ENCODE measurements at regions not wholly inside any gene's neighbourhood (a gene's known extent, or its start where the extent isn't known, plus 50 kb on each side); places are given as distances from the start of the nearest gene placed in this dataset.
"Not testable (repeated sequence)": the region's sequence is repeated elsewhere in the genome, so short reads cannot be mapped to it uniquely, and the experiment has no call there.

DNA sequence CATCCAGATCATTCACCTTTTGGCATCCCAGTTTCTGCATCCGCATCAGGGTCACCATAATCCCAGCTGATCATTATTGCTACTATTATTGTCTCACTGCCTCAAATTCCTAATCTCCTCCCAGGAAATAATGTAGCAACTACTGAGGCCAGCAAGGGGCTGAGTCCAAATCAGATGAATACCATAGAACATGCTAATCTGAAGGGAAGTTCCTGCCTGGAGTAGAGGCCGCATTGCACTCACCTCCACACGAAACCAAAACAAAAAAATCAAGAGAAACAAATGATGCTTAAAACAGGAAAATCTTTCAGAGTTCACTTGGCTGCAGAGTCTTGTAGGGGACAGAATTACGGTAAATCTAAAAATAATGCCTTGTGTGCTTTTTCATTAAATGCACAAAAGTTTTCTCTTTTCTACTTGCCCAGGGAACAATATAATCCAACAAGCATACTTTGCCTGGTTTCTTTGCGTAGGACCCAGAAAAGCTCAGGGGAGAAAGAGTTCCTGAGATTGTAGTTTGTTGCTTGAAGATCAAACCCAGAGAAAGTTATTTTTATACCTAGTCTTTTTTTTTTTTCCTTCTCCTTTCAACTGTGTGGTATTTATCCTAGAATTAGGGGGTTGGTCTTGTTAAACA lies 87.7 kb upstream of the KLF4 start:
- H3K27me3 ChIP-seq (ENCODE audit: control insufficient read depth, insufficient read depth, low read length) = no peaks in the 10 kb centered on the region
- no peak for DNase-seq
- H3K36me3 ChIP-seq (replicated peaks; ENCODE audit: control insufficient read depth, insufficient read depth, low read length) = no peaks in the 10 kb centered on the region
- H3K4me3 ChIP-seq (ENCODE audit: insufficient read depth, low read depth, low read length) = no peak overlapping the region

- no peaks in the 10 kb centered on the region for H3K27me3 ChIP-seq (ENCODE audit: control insufficient read depth, insufficient read depth, low read length)
- H3K4me3 ChIP-seq (ENCODE audit: insufficient read depth, low read depth, low read length) = no peak overlapping the region
- no peaks in the 10 kb centered on the region for H3K36me3 ChIP-seq (replicated peaks; ENCODE audit: control insufficient read depth, insufficient read depth, low read length)
- no peak for DNase-seq
Measured at GRCh38 chr9:107571148-107571547, 81.6 kb upstream of the KLF4 start.

- no peaks in the 10 kb centered on the region for H3K27me3 ChIP-seq (ENCODE audit: control insufficient read depth, insufficient read depth, low read length)
- H3K4me3 ChIP-seq (ENCODE audit: insufficient read depth, low read depth, low read length) = no peak overlapping the region
- no peaks in the 10 kb centered on the region for H3K36me3 ChIP-seq (replicated peaks; ENCODE audit: control insufficient read depth, insufficient read depth, low read length)
- DNase-seq = no peak
Measured at GRCh38 chr9:107569174-107569573, 79.6 kb upstream of the KLF4 start.

DNA sequence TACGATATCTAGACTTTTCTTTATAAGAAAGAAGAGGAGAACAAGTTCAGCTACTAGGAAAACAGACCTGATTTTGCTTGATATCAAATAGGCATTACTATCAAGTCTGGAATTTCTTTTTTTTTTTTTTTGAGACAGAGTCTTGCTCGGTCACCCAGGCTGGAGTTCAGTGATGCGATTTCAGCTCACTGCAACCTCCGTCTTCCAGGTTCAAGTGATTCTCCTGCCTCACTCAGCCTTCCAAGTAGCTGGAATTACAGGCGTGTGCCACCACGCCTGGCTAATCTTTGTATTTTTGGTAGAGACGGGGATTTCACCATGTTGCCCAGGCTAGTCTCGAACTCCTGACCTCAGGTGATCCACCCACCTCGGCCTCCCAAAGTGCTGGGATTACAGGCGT lies 78.8 kb upstream of the KLF4 start:
- H3K4me3 ChIP-seq (ENCODE audit: insufficient read depth, low read depth, low read length); DNase-seq; H3K36me3 ChIP-seq (replicated peaks; ENCODE audit: control insufficient read depth, insufficient read depth, low read length); H3K27me3 ChIP-seq (ENCODE audit: control insufficient read depth, insufficient read depth, low read length): not testable (repeated sequence)

DNA sequence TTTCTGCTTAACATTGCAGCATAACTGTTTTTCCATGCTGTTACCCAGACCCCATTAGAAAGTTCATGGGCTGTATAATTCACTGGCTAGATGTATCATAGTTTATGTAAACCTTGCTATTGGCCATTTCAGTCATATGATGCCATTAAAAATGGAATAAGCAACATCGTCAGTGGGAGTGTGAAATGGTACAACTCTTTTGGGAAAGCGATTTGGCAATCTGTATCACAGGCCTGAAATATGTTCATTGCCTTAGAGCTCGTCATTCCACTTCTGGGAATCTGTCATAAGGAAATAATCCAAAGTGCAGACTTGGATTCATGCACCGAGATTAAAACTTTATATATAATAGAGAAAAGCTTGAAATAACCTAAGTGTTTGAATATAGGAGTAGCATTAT lies 77.9 kb upstream of the KLF4 start:
- Histone ChIP-seq H3K36me3 (replicated peaks; ENCODE audit: control insufficient read depth, insufficient read depth, low read length) (no peaks in the 10 kb centered on the region), H3K27me3 (ENCODE audit: control insufficient read depth, insufficient read depth, low read length) (no peaks in the 10 kb centered on the region), H3K4me3 (ENCODE audit: insufficient read depth, low read depth, low read length) (no peak overlapping the region)
- no peak for DNase-seq

- DNase-seq = no peak
- no peak overlapping the region for H3K4me3 ChIP-seq (ENCODE audit: insufficient read depth, low read depth, low read length)
- no peaks in the 10 kb centered on the region for H3K36me3 ChIP-seq (replicated peaks; ENCODE audit: control insufficient read depth, insufficient read depth, low read length)
- no peaks in the 10 kb centered on the region for H3K27me3 ChIP-seq (ENCODE audit: control insufficient read depth, insufficient read depth, low read length)
Measured at GRCh38 chr9:107566611-107567061, 77.1 kb upstream of the KLF4 start.

DNA sequence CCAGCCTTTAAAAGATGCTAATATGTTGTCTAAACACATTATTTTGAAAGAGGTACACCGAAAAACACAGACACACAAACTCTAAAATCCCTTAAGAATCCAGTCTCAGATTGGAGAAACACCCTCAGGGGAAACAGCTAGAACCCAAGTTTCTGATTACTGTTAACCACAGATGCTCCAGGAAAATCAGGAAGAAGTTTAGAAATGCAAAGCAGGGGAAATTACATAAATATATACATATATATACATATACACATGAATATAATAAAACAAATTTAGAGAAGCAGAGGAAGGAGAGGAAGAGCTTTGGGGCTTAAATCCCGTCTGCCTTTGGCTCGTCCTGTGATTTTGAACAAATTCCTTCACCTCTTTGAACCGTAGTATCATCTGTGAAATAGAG lies 73.2 kb upstream of the KLF4 start:
- no peaks in the 10 kb centered on the region for H3K27me3 ChIP-seq (ENCODE audit: control insufficient read depth, insufficient read depth, low read length)
- no peak overlapping the region for H3K4me3 ChIP-seq (ENCODE audit: insufficient read depth, low read depth, low read length)
- no peak for DNase-seq
- H3K36me3 ChIP-seq (replicated peaks; ENCODE audit: control insufficient read depth, insufficient read depth, low read length) = no peaks in the 10 kb centered on the region

GRCh38 chr9:107559494-107560086 lies 70.0 kb upstream of the KLF4 start:
- DNase-seq = no peak

GRCh38 chr9:107557236-107557990 lies 67.8 kb upstream of the KLF4 start:
- Histone ChIP-seq H3K4me3 (ENCODE audit: insufficient read depth, low read depth, low read length) (no peak overlapping the region), H3K27me3 (ENCODE audit: control insufficient read depth, insufficient read depth, low read length) (no peaks in the 10 kb centered on the region), H3K36me3 (replicated peaks; ENCODE audit: control insufficient read depth, insufficient read depth, low read length) (no peaks in the 10 kb centered on the region)
- no peak for DNase-seq

More at GRCh38 chr9:107559494-107560086, 70.0 kb upstream of the KLF4 start:
- Histone ChIP-seq H3K36me3 (replicated peaks; ENCODE audit: control insufficient read depth, insufficient read depth, low read length) (no peaks in the 10 kb centered on the region), H3K4me3 (ENCODE audit: insufficient read depth, low read depth, low read length) (no peak overlapping the region), H3K27me3 (ENCODE audit: control insufficient read depth, insufficient read depth, low read length) (no peaks in the 10 kb centered on the region)

GRCh38 chr9:107554636-107555035 lies 65.1 kb upstream of the KLF4 start:
- no peak overlapping the region for H3K4me3 ChIP-seq (ENCODE audit: insufficient read depth, low read depth, low read length)
- DNase-seq = no peak
- no peaks in the 10 kb centered on the region for H3K27me3 ChIP-seq (ENCODE audit: control insufficient read depth, insufficient read depth, low read length)
- no peaks in the 10 kb centered on the region for H3K36me3 ChIP-seq (replicated peaks; ENCODE audit: control insufficient read depth, insufficient read depth, low read length)

GRCh38 chr9:107548298-107549142 lies 59.0 kb upstream of the KLF4 start:
- Histone ChIP-seq H3K36me3 (replicated peaks; ENCODE audit: control insufficient read depth, insufficient read depth, low read length) (no peaks in the 10 kb centered on the region), H3K27me3 (ENCODE audit: control insufficient read depth, insufficient read depth, low read length) (no peaks in the 10 kb centered on the region), H3K4me3 (ENCODE audit: insufficient read depth, low read depth, low read length) (no peak overlapping the region)
- DNase-seq = no peak

DNA sequence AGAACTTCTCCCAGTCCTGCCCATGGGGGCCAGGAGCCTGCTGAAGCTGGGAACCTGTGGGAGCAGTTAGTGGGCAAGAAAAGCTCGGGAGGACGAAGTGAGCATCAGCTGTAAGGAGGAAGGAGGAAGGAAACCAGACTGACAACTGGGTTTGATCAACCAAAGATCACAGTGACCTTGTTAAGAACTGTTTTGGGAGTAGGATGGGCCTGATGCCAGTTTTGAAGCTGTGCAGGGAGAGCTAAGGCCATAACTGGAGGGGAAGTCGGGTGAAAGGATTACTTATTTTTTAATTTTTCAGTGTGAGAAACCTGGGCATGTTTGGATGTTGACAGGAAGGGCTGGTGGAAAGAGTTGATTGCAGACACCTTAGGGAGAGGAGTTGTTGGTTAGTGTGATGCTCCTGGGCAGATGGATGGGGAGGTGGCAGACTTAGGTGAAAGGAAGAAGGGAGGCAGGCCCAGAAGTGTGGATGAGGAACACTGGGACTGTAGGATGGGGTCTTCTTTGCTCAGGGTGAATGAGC lies 58.3 kb upstream of the KLF4 start:
- Histone ChIP-seq H3K4me3 (ENCODE audit: insufficient read depth, low read depth, low read length) (no peak overlapping the region), H3K36me3 (replicated peaks; ENCODE audit: control insufficient read depth, insufficient read depth, low read length) (no peaks in the 10 kb centered on the region), H3K27me3 (ENCODE audit: control insufficient read depth, insufficient read depth, low read length) (no peaks in the 10 kb centered on the region)
- no peak for DNase-seq

GRCh38 chr9:107547303-107547702 lies 57.7 kb upstream of the KLF4 start:
- DNase-seq = no peak

DNA sequence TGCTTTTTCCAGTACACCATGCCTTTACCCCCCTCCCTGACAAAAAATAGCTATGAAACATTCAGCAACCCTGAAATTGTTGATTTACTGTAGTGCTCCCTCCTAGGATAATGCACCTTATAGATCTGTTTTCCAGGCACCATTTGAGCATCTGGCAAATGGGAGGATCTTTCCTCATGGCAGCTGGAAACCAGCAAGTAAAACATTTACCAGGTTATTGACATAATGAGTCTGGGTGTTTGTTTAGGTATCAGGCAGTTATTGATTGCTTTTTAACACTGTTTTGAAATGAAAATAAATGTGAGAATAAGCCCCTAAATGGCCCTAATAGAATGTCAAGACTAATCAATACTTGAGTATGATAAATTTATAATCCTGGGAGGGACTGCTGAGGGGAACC lies 57.3 kb upstream of the KLF4 start:
- no peak for DNase-seq
- Histone ChIP-seq H3K4me3 (ENCODE audit: insufficient read depth, low read depth, low read length) (no peak overlapping the region), H3K36me3 (replicated peaks; ENCODE audit: control insufficient read depth, insufficient read depth, low read length) (no peaks in the 10 kb centered on the region), H3K27me3 (ENCODE audit: control insufficient read depth, insufficient read depth, low read length) (no peaks in the 10 kb centered on the region)

More at GRCh38 chr9:107547303-107547702, 57.7 kb upstream of the KLF4 start:
- no peaks in the 10 kb centered on the region for H3K36me3 ChIP-seq (replicated peaks; ENCODE audit: control insufficient read depth, insufficient read depth, low read length)
- no peaks in the 10 kb centered on the region for H3K27me3 ChIP-seq (ENCODE audit: control insufficient read depth, insufficient read depth, low read length)
- H3K4me3 ChIP-seq (ENCODE audit: insufficient read depth, low read depth, low read length) = no peak overlapping the region
